HEK293T (cell line): ENCODE measurements at regions not wholly inside any gene's neighbourhood (a gene's known extent, or its start where the extent isn't known, plus 50 kb on each side); places are given as distances from the start of the nearest gene placed in this dataset.

Experiments
- CTCF ChIA-PET: fragments of 350-600 bp; formaldehyde crosslinking; extraction: SDS; loops from one replicate; lab custom pipeline; 2021; ENCODE audit warnings: antibody characterized with exemption, inconsistent platforms; lab: Yijun Ruan, JAX
- POLR2A ChIA-PET: fragments of 350-600 bp; formaldehyde crosslinking; extraction: SDS; loops from one replicate; lab custom pipeline; 2020; ENCODE audit warnings: antibody characterized with exemption, inconsistent platforms; lab: Yijun Ruan, JAX
- DNase-seq: peaks from one replicate; pipeline ENCODE4 v3.0.0; 2012; ENCODE audit warnings: mixed read lengths; ENCODE audit errors: extremely low spot score
- ARNT ChIP-seq: fragments of 450-650 bp; IDR thresholded peaks from 2 replicates; pipeline ENCODE4 v1.6.1; 2017; ENCODE audit warnings: mild to moderate bottlenecking
- BHLHE40 ChIP-seq: fragments of 450-650 bp; IDR thresholded peaks from 2 replicates; pipeline ENCODE4 v1.6.1; 2016; ENCODE audit warnings: mild to moderate bottlenecking, moderate library complexity, borderline replicate concordance
- CTBP1 ChIP-seq: fragments of 450-650 bp; IDR thresholded peaks from 2 replicates; pipeline ENCODE4 v1.6.1; 2016; ENCODE audit warnings: borderline replicate concordance
- ELF4 ChIP-seq: fragments of 450-650 bp; IDR thresholded peaks from 2 replicates; pipeline ENCODE4 v1.6.1; 2017; ENCODE audit warnings: antibody characterized with exemption
- FOXA1 ChIP-seq: fragments of 450-650 bp; IDR thresholded peaks from 2 replicates; pipeline ENCODE4 v1.6.1; 2016; ENCODE audit warnings: mild to moderate bottlenecking
- FOXK2 ChIP-seq: fragments of 450-650 bp; IDR thresholded peaks from 2 replicates; pipeline ENCODE4 v1.6.1; 2016; ENCODE audit warnings: mild to moderate bottlenecking
- FOXM1 ChIP-seq: fragments of 450-650 bp; IDR thresholded peaks from 2 replicates; pipeline ENCODE4 v1.6.1; 2017; ENCODE audit warnings: mild to moderate bottlenecking, borderline replicate concordance
- HDGF ChIP-seq: fragments of 450-650 bp; IDR thresholded peaks from 2 replicates; pipeline ENCODE4 v1.6.1; 2017; ENCODE audit warnings: antibody characterized with exemption, borderline replicate concordance
- L3MBTL2 ChIP-seq: fragments of 450-650 bp; conservative IDR thresholded peaks from 2 replicates; pipeline ENCODE4 v1.6.1; 2016; ENCODE audit warnings: mild to moderate bottlenecking
- LEF1 ChIP-seq: fragments of 450-650 bp; IDR thresholded peaks from 2 replicates; pipeline ENCODE4 v1.6.1; 2017; ENCODE audit warnings: mild to moderate bottlenecking, borderline replicate concordance
- NFRKB ChIP-seq: fragments of 450-650 bp; IDR thresholded peaks from 2 replicates; pipeline ENCODE4 v1.6.1; 2016; ENCODE audit warnings: mild to moderate bottlenecking, moderate library complexity
- SP1 ChIP-seq: fragments of 450-650 bp; IDR thresholded peaks from 2 replicates; pipeline ENCODE4 v1.6.1; 2017
- SUZ12 ChIP-seq: fragments of 450-650 bp; IDR thresholded peaks from 2 replicates; pipeline ENCODE4 v1.6.1; 2016; ENCODE audit warnings: mild to moderate bottlenecking
- TARDBP ChIP-seq: fragments of 450-650 bp; IDR thresholded peaks from 2 replicates; pipeline ENCODE4 v1.6.1; 2016
- ZNF384 ChIP-seq: fragments of 450-650 bp; IDR thresholded peaks from 2 replicates; pipeline ENCODE4 v1.6.1; 2016
- TF ChIP-seq, protein P1 (sequence below): fragments of 450-650 bp; IDR thresholded peaks from 2 replicates; pipeline ENCODE4 v1.6.1; 2016

DNA sequence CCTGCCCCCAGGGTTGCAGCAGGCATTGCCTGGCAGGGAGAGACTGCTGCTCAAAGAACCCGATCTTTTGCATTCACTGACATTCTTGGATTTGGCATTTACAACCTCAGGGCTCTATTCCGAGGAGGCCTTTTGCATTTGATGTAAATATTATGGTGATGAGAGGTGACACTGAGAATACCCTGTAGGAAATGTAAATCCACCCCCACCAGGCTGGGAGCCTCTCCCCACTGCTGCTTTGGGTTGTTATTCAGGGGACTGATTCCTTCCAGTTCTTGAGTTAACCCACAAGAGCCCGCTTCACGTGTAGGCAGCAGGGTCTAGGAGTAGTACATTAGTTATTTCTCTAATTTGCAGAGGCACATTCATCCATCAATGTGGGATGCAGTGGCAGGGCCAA lies 55.5 kb upstream of the ARAP3 start:
- ChIA-PET CTCF (no interaction called here), POLR2A (no interaction called here)
- DNase-seq, result no peak
- TF ChIP-seq CTBP1, result no peak
- no peak for TF ChIP-seq BHLHE40

DNA sequence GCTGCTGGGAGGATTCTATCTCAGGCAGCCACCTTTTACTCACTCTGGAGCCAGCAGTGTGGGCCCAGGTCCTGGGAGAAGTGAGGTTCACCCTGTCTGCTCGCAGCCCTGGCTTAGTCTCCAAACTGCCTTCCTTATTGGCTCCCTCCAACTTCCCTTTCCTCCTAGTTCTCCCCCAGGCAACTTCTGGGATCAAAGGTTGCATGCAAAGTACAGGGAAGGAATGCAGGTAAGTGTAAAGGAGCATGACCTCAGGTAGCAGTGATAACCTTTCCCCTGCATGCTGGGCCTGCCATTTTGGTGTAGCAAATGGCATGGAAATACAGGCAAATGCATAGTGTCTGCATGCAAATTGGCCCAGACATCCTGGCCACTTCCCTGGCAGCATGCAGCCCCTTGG lies 53.8 kb upstream of the ARAP3 start:
- POLR2A ChIA-PET, result interaction anchor here (1.5 kb wide), 1 partner anchor 17 kb away, joined by 3 read pairs; no protein-coding TSS in a partner anchor

DNA sequence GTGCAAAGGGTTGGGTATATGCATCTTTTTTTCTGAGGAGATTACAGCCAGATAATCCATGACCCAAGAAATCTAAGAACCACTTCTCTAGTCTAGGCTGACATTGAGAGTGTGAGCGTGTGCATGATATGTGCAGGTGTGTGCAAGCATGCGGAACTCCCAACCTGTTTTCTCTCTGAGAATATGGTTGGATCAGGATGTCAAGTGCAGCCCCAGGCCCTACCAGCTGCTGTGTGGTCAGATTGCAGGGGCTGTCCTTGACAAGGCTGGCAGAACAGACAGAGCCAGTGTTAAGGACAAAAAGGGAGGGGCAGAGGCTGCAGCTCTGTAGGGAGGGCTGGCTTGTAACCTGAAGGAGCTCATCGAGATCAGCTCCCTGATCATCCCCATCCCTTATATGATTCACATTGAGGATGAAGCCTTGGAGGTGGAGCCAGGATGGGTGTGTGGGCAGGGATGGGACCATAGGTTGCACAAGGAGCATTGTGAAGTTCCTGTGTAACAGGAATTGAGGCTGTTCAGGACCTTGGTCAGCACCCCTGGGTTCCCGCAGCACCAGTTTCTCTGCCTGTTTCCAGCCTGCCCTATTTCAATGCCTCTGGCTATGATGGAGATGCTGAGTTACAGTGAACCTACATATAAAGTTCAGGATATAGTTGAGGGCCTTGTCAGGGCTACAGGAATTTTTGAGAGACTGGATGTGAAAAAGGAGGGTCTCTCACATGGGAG lies 52.6 kb upstream of the ARAP3 start:
- POLR2A ChIA-PET, result no interaction called here
- DNase-seq, result peak; percentile 71
- TF ChIP-seq ELF4, result no peak
- CTCF ChIA-PET, result no interaction called here

More for the DNA sequence above, 53.8 kb upstream of the ARAP3 start:
- TF ChIP-seq SUZ12 (no peak), BHLHE40 (no peak), ELF4 (no peak), ARNT (no peak), FOXA1 (no peak), LEF1 (no peak), NFRKB (no peak), ZNF384 (no peak), HDGF (no peak), CTBP1 (no peak), SP1 (no peak), L3MBTL2 (no peak), FOXK2 (no peak), TARDBP (no peak), FOXM1 (no peak)
- TF ChIP-seq, protein P1, sequence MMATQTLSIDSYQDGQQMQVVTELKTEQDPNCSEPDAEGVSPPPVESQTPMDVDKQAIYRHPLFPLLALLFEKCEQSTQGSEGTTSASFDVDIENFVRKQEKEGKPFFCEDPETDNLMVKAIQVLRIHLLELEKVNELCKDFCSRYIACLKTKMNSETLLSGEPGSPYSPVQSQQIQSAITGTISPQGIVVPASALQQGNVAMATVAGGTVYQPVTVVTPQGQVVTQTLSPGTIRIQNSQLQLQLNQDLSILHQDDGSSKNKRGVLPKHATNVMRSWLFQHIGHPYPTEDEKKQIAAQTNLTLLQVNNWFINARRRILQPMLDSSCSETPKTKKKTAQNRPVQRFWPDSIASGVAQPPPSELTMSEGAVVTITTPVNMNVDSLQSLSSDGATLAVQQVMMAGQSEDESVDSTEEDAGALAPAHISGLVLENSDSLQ, result no peak
- DNase-seq, result no peak
- CTCF ChIA-PET, result no interaction called here

DNA sequence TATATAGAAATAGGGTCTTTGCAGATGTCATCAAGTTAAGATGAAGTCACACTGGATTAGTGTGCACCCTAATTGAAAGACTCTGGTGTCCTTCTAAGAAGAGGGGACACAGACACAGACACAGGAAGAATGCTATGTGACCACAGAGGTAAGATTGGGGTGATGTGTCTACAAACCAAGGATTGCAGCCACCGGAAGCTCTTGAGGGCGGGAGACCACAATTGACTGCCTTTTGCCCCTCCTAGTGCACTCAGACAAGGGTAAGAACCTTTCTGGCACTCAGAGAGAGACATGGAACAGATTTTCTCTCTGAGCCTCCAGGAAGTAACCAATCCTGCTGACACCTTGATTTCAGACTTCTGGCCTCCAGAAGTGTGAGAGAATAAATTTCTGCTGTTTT lies 51.2 kb upstream of the ARAP3 start:
- ChIA-PET POLR2A (no interaction called here), CTCF (no interaction called here)
- TF ChIP-seq NFRKB (no peak), ELF4 (no peak), FOXM1 (no peak)
- TF ChIP-seq, protein P1, result no peak
- DNase-seq, result no peak

DNA sequence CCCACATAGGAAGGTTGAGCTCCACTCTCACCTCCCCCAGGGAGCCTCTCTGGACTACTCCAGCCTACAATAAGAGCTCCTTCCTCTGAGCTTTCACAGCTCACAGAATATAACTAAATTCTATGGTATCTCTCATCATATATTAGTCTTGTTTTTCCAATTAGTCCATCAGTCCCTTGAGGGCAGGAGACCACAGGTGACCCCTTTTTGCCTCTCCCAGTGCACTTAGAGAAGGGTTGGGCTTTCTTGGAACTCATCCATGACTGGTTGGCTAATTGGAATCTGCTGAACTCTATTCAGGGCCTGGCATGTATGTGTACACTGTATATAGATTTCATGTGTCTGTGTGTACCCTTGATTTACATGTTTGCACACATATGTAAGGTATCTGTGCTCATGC lies 50.4 kb upstream of the ARAP3 start:
- ChIA-PET CTCF (interaction anchor here (1.2 kb wide), 1 partner anchor 140 kb away, joined by 4 read pairs; no protein-coding TSS in a partner anchor), POLR2A (no interaction called here)
- no peak for DNase-seq
- TF ChIP-seq ELF4, result no peak
- TF ChIP-seq FOXK2, result no peak
- TF ChIP-seq SP1, result no peak
- TF ChIP-seq, protein P1, result no peak
- no peak for TF ChIP-seq LEF1
- TF ChIP-seq ARNT, result no peak
